WTC11 (cell line): ENCODE measurements at regions not wholly inside any gene's neighbourhood (a gene's known extent, or its start where the extent isn't known, plus 50 kb on each side); places are given as distances from the start of the nearest gene placed in this dataset.

ENCODE experiments used
- ATAC-seq: fragments of 200-7000 bp; cut with Tn5 transposase; 2 replicates; pipeline ENCODE4 v1.10.0; 2021; ENCODE audit warnings: mild to moderate bottlenecking, moderate library complexity
- CTCF ChIA-PET: fragments of 300-600 bp; sonication (Branson Sonifier 250); formaldehyde crosslinking; loops from one replicate; lab custom pipeline; 2021; ENCODE audit warnings: antibody characterized with exemption; lab: Charles Lee
- POLR2A ChIA-PET: fragments of 350-600 bp; sonication (Branson Sonifier 250); formaldehyde crosslinking; loops from one replicate; lab custom pipeline; 2021; ENCODE audit warnings: antibody characterized with exemption; lab: Charles Lee
- DNase-seq: peaks from one replicate; pipeline ENCODE4 v3.0.0; 2021; ENCODE audit warnings: low spot score
- H3K27ac Mint-ChIP-seq: 2 replicates; pipeline ENCODE4 v1.8.0; 2021; ENCODE audit warnings: mixed read lengths
- H3K27me3 Mint-ChIP-seq: 2 replicates; pipeline ENCODE4 v1.8.0; 2021; ENCODE audit warnings: low read depth, mild to moderate bottlenecking, moderate library complexity, mixed read lengths
- H3K36me3 Mint-ChIP-seq: 2 replicates; pipeline ENCODE4 v1.8.0; 2021; ENCODE audit warnings: mixed read lengths
- H3K4me1 Mint-ChIP-seq: 2 replicates; pipeline ENCODE4 v1.8.0; 2022; ENCODE audit warnings: mixed read lengths
- H3K4me3 Mint-ChIP-seq: 2 replicates; pipeline ENCODE4 v1.8.0; 2021; ENCODE audit warnings: mild to moderate bottlenecking, moderate library complexity, mixed read lengths
- H3K9me3 Mint-ChIP-seq: 2 replicates; pipeline ENCODE4 v1.8.0; 2021; ENCODE audit warnings: mixed read lengths
- ATF3 ChIP-seq: sonication (generic); formaldehyde crosslinking; conservative IDR thresholded peaks from 2 replicates; pipeline ENCODE4 v1.8.1; 2022; ENCODE audit warnings: mild to moderate bottlenecking, missing genetic modification reagents
- CTCF ChIP-seq: fragments of 200-600 bp; IDR thresholded peaks from 2 replicates; pipeline ENCODE4 v1.8.0; 2022; ENCODE audit warnings: antibody characterized with exemption
- E2F4 ChIP-seq: sonication (generic); formaldehyde crosslinking; IDR thresholded peaks from 2 replicates; pipeline ENCODE4 v1.8.1; 2022; ENCODE audit warnings: low read depth, mild to moderate bottlenecking, moderate library complexity, missing genetic modification reagents, borderline replicate concordance
- E2F5 ChIP-seq: sonication (generic); formaldehyde crosslinking; IDR thresholded peaks from 2 replicates; pipeline ENCODE4 v1.8.1; 2022; ENCODE audit warnings: mild to moderate bottlenecking, moderate library complexity, missing genetic modification reagents
- FOXJ3 ChIP-seq: sonication (generic); formaldehyde crosslinking; IDR thresholded peaks from 2 replicates; pipeline ENCODE4 v1.9.0; 2021; ENCODE audit warnings: missing genetic modification reagents, mild to moderate bottlenecking, borderline replicate concordance
- FOXK1 ChIP-seq: sonication (generic); formaldehyde crosslinking; IDR thresholded peaks from 2 replicates; pipeline ENCODE4 v1.8.0; 2022; ENCODE audit warnings: mild to moderate bottlenecking, moderate library complexity, missing genetic modification reagents
- GABPB1 ChIP-seq: sonication (generic); formaldehyde crosslinking; IDR thresholded peaks from 2 replicates; pipeline ENCODE4 v1.8.1; 2023; ENCODE audit warnings: mild to moderate bottlenecking, missing genetic modification reagents
- HMGXB4 ChIP-seq: sonication (generic); formaldehyde crosslinking; IDR thresholded peaks from 2 replicates; pipeline ENCODE4 v1.8.1; 2023; ENCODE audit warnings: mild to moderate bottlenecking, moderate library complexity, missing genetic modification reagents
- JAZF1 ChIP-seq: fragments of 250-450 bp; sonication (Bioruptor Pico); IDR thresholded peaks from 2 replicates; pipeline ENCODE4 v1.9.0; 2021; ENCODE audit warnings: moderate library complexity, mild to moderate bottlenecking, inconsistent platforms
- KAT7 ChIP-seq: sonication (generic); formaldehyde crosslinking; IDR thresholded peaks from 2 replicates; pipeline ENCODE4 v1.8.1; 2023; ENCODE audit warnings: missing genetic modification reagents, mild to moderate bottlenecking, borderline replicate concordance
- MAX ChIP-seq: sonication (generic); formaldehyde crosslinking; IDR thresholded peaks from 2 replicates; pipeline ENCODE4 v1.8.0; 2022; ENCODE audit warnings: mild to moderate bottlenecking, missing genetic modification reagents
- NFATC4 ChIP-seq: fragments of 250-450 bp; sonication (Bioruptor Pico); IDR thresholded peaks from 2 replicates; pipeline ENCODE4 v1.9.0; 2021; ENCODE audit warnings: mild to moderate bottlenecking
- NR1H2 ChIP-seq: sonication (generic); formaldehyde crosslinking; IDR thresholded peaks from 2 replicates; pipeline ENCODE4 v1.9.0; 2021; ENCODE audit warnings: mild to moderate bottlenecking, moderate library complexity, missing genetic modification reagents
- PRDM15 ChIP-seq: sonication (generic); formaldehyde crosslinking; IDR thresholded peaks from 2 replicates; pipeline ENCODE4 v1.8.0; 2022; ENCODE audit warnings: missing genetic modification reagents
- RELA ChIP-seq: sonication (generic); formaldehyde crosslinking; IDR thresholded peaks from 2 replicates; pipeline ENCODE4 v1.8.1; 2022; ENCODE audit warnings: missing genetic modification reagents, mild to moderate bottlenecking, borderline replicate concordance
- TCF7 ChIP-seq: sonication (generic); formaldehyde crosslinking; IDR thresholded peaks from 2 replicates; pipeline ENCODE4 v1.8.0; 2022; ENCODE audit warnings: mild to moderate bottlenecking, low read depth, missing genetic modification reagents, moderate library complexity
- ZNF138 ChIP-seq: sonication (generic); formaldehyde crosslinking; conservative IDR thresholded peaks from 2 replicates; pipeline ENCODE4 v1.8.1; 2022; ENCODE audit warnings: mild to moderate bottlenecking, moderate library complexity, missing genetic modification reagents
- ZNF281 ChIP-seq: sonication (generic); formaldehyde crosslinking; IDR thresholded peaks from 2 replicates; pipeline ENCODE4 v1.8.0; 2023; ENCODE audit warnings: mild to moderate bottlenecking, missing genetic modification reagents
- ZNF416 ChIP-seq: fragments of 250-450 bp; sonication (Bioruptor Pico); IDR thresholded peaks from 2 replicates; pipeline ENCODE4 v1.9.0; 2021; ENCODE audit warnings: mild to moderate bottlenecking, inconsistent platforms
- ZNF512 ChIP-seq: sonication (generic); formaldehyde crosslinking; IDR thresholded peaks from 2 replicates; pipeline ENCODE4 v1.8.1; 2022; ENCODE audit warnings: missing genetic modification reagents, borderline replicate concordance

- TF ChIP-seq CTCF (no peak), FOXK1 (CRISPR knock-in tag) (no peak), HMGXB4 (CRISPR knock-in tag) (no peak), ATF3 (no peak), ZNF416 (CRISPR knock-in tag) (no peak)
Measured at GRCh38 chr7:121541457-121541856, 145.3 kb upstream of the FAM3C start (continued).

GRCh38 chr7:121540138-121540537 lies 144.0 kb upstream of the FAM3C start:
- peaks cover 7% of the 10 kb centered on the region for H3K4me1 Mint-ChIP-seq
- ATAC-seq = no peak
- no peaks in the 10 kb centered on the region for H3K27me3 Mint-ChIP-seq
- CTCF ChIA-PET = interaction anchor here (0.6 kb wide), 1 partner anchor 216 kb away, joined by 3 read pairs; no protein-coding TSS in a partner anchor
- peaks cover 15% of the 10 kb centered on the region for H3K9me3 Mint-ChIP-seq
- H3K4me3 Mint-ChIP-seq = no peak overlapping the region
- peaks cover 10% of the 10 kb centered on the region for H3K36me3 Mint-ChIP-seq
- POLR2A ChIA-PET = no interaction called here
- DNase-seq = no peak
- TF ChIP-seq MAX (CRISPR knock-in tag) (no peak), PRDM15 (no peak), ZNF138 (no peak), KAT7 (CRISPR knock-in tag) (no peak), E2F4 (no peak), ZNF281 (CRISPR knock-in tag) (no peak), ATF3 (no peak), TCF7 (CRISPR knock-in tag) (no peak), FOXJ3 (no peak), RELA (no peak), NR1H2 (CRISPR knock-in tag) (no peak), NFATC4 (CRISPR knock-in tag) (no peak), ZNF512 (CRISPR knock-in tag) (no peak), JAZF1 (CRISPR knock-in tag) (no peak), GABPB1 (no peak), E2F5 (CRISPR knock-in tag) (no peak)
- TF ChIP-seq, all 79 proteins: peak for 0
- no peak overlapping the region for H3K27ac Mint-ChIP-seq
